ENCODE measurements at regions not wholly inside any gene's neighbourhood (a gene's known extent, or its start where the extent isn't known, plus 50 kb on each side); places are given as distances from the start of the nearest gene placed in this dataset.

DNA sequence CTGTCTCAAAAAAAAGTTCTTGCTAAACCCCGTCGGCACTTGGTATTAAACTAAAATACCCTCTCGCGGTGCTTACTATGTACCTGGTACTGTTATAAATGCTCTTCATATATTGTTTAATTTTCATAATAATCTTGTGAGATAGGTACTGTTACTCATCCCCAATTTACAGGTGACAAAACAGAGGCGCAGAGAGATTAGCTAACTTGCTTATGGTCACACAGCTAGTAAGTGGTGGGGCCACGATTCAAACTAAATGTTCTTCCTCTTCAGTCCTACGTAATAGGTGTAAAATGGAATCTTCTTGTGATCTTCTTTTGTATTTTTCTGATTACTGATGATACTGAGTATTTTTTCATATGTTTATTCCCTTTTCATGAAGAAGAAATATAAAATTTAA is 51.3 kb downstream of the TET3 start:
- no peak for DNase-seq

DNA sequence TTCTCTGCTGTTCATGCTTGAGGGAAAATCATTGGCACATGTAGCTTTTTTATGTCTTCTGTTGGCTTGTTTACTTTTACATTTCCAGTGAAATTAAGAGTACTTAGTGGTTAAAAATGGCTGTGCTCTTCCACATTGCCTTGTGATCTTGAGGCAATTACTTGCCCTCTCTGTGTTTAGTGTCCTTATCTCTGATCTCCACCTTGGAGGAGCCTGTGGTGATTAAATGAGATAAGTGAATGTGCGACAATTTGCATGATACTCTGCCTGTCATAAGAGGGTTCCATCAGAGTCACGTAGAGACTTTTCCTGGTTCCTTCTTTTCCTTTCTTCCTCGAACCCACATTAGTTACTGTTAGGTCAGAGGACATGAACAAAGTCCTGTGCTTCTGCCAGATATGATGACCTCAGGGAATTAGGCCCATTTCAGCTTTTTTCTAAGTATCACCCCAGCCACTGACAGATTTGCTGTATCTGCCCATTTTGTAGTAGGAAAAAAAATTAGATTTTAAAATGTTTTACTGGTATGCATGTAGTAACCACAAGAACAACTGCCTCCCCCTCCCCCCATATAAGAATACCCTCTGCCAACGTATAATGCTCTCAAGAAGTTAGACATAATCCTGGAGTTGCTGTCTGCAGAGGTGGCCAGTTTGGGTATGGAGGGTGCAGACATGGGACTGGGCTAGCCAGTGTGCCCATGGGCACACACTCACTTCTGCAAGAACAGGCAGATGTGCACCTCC is 51.9 kb downstream of the TET3 start:
- no peak for DNase-seq

DNA sequence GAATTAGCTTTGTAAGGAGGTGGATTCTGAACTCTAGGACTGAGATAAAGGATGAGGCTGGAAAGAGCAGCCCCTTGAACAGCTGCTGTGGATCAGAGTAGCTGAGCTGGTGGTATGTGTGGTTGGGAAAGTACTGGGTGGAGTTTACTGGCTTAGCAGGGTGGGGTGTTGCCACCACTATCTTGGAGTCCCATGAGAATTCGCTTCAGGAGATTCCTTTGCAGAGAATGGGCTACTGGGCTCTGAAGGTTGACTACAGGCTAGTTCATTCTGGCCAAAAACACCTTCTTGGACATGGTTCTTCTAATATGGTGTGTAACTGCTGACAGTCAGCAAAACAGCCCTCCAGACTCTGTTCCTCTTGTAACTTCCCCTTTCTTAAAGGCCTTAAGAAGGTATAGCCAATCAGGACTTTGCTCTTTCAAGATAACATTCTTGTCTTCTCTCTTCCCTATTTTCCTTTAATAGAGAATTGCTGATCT is 52.7 kb downstream of the TET3 start:
- no peak for DNase-seq

DNA sequence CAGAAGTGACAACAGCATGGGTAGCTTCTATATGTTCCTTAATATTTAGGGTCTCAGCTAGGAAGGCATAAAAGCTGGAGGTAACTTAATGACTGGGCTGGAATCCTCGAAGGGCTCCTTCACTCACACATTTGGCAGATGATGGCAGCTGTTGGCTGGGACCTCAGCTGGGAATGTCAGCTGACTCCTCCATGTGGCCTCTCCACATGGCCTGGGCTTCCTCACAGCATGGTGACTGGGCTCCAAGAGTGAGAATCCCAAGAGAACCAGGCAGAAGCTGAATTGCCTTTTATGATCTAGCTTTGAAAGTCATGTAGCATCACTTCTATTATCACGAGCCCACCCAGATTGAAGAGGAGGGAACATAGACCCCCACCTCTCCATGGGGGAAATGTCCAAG is 54.9 kb downstream of the TET3 start:
- no peak for DNase-seq

DNA sequence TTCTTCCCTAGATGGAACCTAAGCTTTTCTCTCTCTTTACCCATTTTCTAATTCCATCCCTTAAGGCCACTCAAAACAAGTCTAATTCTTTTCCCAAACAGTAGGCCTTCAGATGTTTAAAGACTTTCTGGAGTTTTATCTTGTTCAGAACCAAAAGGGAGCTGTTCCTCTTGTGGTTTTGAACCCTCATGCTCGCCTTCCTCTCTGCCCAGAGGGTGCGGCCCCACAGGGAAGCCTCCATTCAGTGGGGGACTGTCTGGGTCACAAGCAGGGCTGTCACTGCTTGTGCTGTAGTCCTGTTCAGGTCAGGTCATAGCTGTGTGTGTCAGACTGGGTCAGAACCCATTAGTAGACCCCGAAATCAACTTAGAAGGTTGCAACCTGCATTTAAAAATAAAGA is 56.5 kb downstream of the TET3 start:
- DNase-seq, result no peak

DNA sequence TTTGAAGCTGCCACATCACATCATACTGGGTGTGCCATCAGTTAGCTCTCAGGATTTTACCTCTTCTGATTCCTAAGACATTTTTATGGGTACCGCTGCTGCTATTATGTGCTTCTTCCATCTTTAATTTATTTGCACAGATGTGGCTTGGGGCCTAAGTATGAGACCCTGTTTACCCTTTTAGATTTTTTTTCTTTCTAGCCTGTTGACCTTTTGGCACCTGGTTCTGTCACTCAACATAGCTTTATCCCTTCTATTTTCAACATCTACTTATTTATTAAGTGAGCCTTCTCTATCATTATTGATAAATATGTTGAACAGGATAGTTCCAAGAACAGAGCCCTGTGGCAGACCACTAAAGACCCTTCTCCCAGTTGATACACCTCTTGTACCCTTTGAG is 57.0 kb downstream of the TET3 start:
- no peak for DNase-seq

DNA sequence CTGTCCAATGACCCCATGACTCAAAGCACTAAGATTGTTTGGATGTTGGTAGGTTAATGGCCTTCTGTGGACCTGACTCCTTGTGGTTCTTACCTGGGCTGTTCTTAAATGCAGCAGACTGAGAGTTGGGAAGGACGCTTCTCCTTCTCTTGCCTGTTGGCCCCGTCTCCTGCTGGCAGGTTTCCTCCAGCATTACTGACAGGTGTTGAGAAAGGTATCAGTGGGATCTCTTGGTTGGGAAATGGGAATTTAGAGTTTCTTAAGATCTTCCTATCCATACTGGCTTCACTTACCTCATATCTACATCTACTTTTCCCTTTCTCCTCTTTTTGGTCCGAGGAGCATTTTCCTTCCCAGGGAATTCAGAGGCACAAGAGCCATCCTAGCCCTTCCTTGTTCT is 57.9 kb downstream of the TET3 start:
- no peak for DNase-seq

- no peak for DNase-seq
Measured at GRCh38 chr2:74043345-74044329, 58.9 kb downstream of the TET3 start.

GRCh38 chr2:74044999-74045398 is 60.3 kb downstream of the TET3 start:
- DNase-seq, result no peak

- no peak for DNase-seq
Measured at GRCh38 chr2:74045454-74045853, 60.7 kb downstream of the TET3 start.

- DNase-seq, result no peak
Measured at GRCh38 chr2:74046441-74046840, 61.7 kb downstream of the TET3 start.

DNA sequence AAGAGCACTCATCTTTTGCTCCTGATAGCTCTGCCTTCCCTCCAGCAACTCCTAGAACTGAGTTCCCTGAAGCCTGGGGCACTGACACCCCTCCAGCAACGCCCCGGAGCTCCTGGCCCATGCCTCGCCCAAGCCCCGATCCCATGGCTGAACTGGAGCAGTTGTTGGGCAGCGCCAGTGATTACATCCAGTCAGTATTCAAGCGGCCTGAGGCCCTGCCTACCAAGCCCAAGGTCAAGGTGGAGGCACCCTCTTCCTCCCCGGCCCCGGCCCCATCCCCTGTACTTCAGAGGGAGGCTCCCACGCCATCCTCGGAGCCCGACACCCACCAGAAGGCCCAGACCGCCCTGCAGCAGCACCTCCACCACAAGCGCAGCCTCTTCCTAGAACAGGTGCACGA is 62.4 kb downstream of the TET3 start:
- DNase-seq, result no peak

DNA sequence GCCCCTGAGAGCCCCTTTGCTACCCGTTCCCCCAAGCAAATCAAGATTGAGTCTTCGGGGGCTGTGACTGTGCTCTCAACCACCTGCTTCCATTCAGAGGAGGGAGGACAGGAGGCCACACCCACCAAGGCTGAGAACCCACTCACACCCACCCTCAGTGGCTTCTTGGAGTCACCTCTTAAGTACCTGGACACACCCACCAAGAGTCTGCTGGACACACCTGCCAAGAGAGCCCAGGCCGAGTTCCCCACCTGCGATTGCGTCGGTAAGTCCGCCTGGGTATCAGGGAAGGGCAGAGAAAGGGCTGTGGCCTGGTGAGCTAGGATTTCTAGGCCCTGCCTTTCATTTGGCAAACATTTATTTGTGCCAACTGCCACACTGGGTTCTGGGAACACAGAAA is 63.4 kb downstream of the TET3 start:
- no peak for DNase-seq

- DNase-seq, result no peak
Measured at GRCh38 chr2:74048843-74049519, 64.3 kb downstream of the TET3 start.

GRCh38 chr2:74050151-74050550 is 65.4 kb downstream of the TET3 start:
- DNase-seq, result no peak

DNA sequence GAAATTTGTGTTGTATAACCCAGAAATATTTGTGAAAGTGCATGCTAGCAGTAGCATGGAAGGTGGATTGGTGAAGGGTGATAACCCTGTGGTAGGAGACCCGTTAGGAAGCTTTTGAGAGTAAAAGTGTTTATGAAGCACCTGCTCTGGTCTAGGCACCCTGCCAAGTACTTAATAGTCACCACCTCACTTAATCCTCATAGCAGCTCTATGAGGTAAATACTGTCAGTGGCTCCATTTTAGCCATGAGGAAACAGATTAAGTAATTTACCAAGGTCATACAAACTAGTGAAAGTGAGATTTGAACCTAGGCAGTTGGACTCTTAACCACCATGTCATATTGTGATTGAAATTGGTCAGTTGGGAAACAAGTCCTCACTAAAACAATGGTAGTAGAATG is 66.8 kb downstream of the TET3 start:
- peak; percentile 37 for DNase-seq

DNA sequence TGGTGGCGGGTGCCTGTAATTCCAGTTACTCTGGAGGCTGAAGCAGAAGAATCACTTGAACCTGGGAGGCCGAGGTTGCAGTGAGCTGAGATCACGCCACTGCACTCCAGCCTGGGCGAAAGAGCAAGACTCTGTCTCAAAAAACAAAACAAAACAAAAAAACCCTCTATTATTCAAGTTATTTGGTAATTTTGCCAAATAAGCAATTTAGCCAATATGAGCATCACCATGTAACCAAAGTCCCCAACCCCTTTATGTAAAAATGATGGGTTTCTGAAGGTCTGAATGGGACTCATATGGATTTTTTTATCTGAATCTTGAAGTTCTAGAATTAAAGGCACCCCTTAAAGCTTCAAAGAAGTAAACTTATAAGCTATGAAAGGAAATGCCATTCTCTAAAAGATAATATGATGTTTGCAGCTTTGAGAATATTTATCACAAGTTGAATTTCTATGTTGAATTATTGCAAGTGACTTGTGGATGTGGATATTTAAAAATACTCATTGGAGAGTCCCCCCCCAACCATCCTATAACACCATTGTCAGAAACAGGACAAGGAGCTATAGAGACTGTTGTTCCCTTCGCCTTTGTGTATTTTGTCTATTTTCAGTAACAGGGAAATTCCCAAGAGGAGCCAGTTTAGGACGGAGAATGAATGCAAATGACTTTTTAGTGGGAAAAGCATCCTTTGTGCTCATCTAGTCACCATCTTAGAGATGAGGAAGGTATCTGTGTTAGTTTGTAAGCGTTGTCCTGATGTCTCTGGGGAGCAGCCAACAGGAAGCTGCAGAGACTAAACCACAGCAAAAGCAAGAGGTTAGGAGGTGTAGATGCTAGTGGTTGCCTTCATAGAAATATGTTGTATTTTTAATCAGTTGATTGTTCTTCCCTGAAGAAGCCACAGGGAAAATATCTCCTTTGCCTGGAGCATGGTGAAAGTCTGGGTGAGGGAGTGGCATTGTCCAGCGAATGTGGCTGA is 68.3 kb downstream of the TET3 start:
- no peak for DNase-seq

GRCh38 chr2:74053959-74054715 is 69.4 kb downstream of the TET3 start:
- no peak for DNase-seq

DNA sequence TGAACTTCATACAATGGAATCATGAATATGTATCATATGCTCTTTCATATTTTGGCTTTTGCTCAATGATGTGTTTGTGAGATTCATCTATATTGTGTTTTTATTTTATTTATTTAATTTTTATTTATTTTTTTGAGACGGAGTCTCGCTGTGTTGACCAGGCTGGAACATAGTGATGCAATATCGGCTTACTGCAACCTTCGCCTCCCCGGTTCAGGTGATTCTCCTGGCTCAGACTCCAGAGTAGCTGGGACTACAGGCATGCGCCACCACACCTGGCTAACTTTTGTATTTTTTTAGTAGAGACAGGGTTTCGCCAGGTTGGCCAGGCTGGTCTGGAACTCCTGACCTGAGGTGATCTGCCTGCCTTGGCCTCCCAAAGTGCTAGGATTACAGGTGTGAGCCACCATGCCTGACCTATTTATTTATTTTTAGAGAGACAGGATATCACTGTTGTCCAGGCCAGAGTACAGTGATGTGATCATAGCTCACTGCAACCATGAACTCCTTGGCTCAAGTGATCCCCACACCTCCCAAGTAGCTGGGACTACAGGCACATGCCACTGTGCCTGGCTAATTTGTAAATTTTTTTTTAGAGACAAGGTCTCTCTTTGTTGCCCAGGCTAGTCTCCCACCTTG is 74.5 kb downstream of the TET3 start:
- DNase-seq, result no peak

GRCh38 chr2:74063486-74063885 is 78.8 kb downstream of the TET3 start:
- DNase-seq, result no peak

- no peak for DNase-seq
Measured at GRCh38 chr2:74065456-74065855, 80.7 kb downstream of the TET3 start.
